ENCODE measurements at regions not wholly inside any gene's neighbourhood (a gene's known extent, or its start where the extent isn't known, plus 50 kb on each side); places are given as distances from the start of the nearest gene placed in this dataset.

- TF ChIP-seq CTCF (conservative IDR thresholded peaks at IDR 0.05) (no peak), ZFX (IDR thresholded peaks at IDR 0.05) (no peak)
These were observed 224.5 kb upstream of the PGRMC2 start for GRCh38 chr4:128512161-128512560.
